Progenitor cell of endocrine pancreas (in vitro differentiated cells): ENCODE measurements at regions not wholly inside any gene's neighbourhood (a gene's known extent, or its start where the extent isn't known, plus 50 kb on each side); places are given as distances from the start of the nearest gene placed in this dataset.

Experiments used
- DNase-seq: peaks from one replicate; pipeline ENCODE4 v3.0.0; 2021; ENCODE audit warnings: low spot score; ENCODE audit not compliant: unreplicated experiment
- H3K27ac Mint-ChIP-seq: 2 replicates; pipeline ENCODE4 v1.8.0; 2021; ENCODE audit warnings: mild to moderate bottlenecking, moderate library complexity, mixed read lengths
- H3K27me3 Mint-ChIP-seq: 2 replicates; pipeline ENCODE4 v1.8.0; 2021; ENCODE audit warnings: mixed read lengths
- H3K36me3 Mint-ChIP-seq: 2 replicates; pipeline ENCODE4 v1.8.0; 2022; ENCODE audit warnings: mixed read lengths; ENCODE audit not compliant: insufficient read depth
- H3K4me1 Mint-ChIP-seq: 2 replicates; pipeline ENCODE4 v1.8.0; 2021; ENCODE audit warnings: low read depth, mixed read lengths
- H3K4me3 Mint-ChIP-seq: 2 replicates; pipeline ENCODE4 v1.8.0; 2021; ENCODE audit warnings: low read depth, mild to moderate bottlenecking, moderate library complexity, mixed read lengths
- H3K9me3 Mint-ChIP-seq: 2 replicates; pipeline ENCODE4 v1.8.0; 2021; ENCODE audit warnings: low read depth, mixed read lengths
- CTCF ChIP-seq: fragments of 200-600 bp; sonication (generic); IDR thresholded peaks from one replicate; pipeline ENCODE4 v1.5.0; 2021; ENCODE audit warnings: antibody characterized with exemption, mild to moderate bottlenecking; ENCODE audit not compliant: unreplicated experiment

- H3K4me3 Mint-ChIP-seq: no peak overlapping the region
- TF ChIP-seq CTCF: no peak
- H3K9me3 Mint-ChIP-seq: no peaks in the 10 kb centered on the region
- H3K36me3 Mint-ChIP-seq: no peaks in the 10 kb centered on the region
- peaks cover 21% of the 10 kb centered on the region for H3K4me1 Mint-ChIP-seq
- no peak for DNase-seq
- no peak overlapping the region for H3K27ac Mint-ChIP-seq
- H3K27me3 Mint-ChIP-seq: peaks cover 91% of the 10 kb centered on the region
Measured at GRCh38 chr20:23205211-23205610, 119.1 kb upstream of the CD93 start.

- H3K36me3 Mint-ChIP-seq: no peaks in the 10 kb centered on the region
- no peak for TF ChIP-seq CTCF
- DNase-seq: no peak
- H3K4me1 Mint-ChIP-seq: peaks cover 21% of the 10 kb centered on the region
- H3K4me3 Mint-ChIP-seq: no peak overlapping the region
- H3K9me3 Mint-ChIP-seq: no peaks in the 10 kb centered on the region
- H3K27ac Mint-ChIP-seq: no peak overlapping the region
- peaks cover 88% of the 10 kb centered on the region for H3K27me3 Mint-ChIP-seq
Measured at GRCh38 chr20:23203951-23204730, 118.0 kb upstream of the CD93 start.

GRCh38 chr20:23203310-23203709, 117.2 kb upstream of the CD93 start:
- H3K4me3 Mint-ChIP-seq: no peak overlapping the region
- no peak for TF ChIP-seq CTCF
- peaks cover 89% of the 10 kb centered on the region for H3K27me3 Mint-ChIP-seq
- no peaks in the 10 kb centered on the region for H3K36me3 Mint-ChIP-seq
- DNase-seq: no peak
- H3K9me3 Mint-ChIP-seq: no peaks in the 10 kb centered on the region
- no peak overlapping the region for H3K27ac Mint-ChIP-seq
- peaks cover 21% of the 10 kb centered on the region for H3K4me1 Mint-ChIP-seq

GRCh38 chr20:23201658-23202057, 115.5 kb upstream of the CD93 start:
- TF ChIP-seq CTCF: no peak
- Mint-ChIP-seq H3K27me3 (peaks cover 86% of the 10 kb centered on the region), H3K4me3 (no peak overlapping the region), H3K4me1 (peaks cover 21% of the 10 kb centered on the region), H3K27ac (no peak overlapping the region), H3K36me3 (no peaks in the 10 kb centered on the region), H3K9me3 (no peaks in the 10 kb centered on the region)
- no peak for DNase-seq

GRCh38 chr20:23200914-23201313, 114.8 kb upstream of the CD93 start:
- Mint-ChIP-seq H3K9me3 (peaks cover 2% of the 10 kb centered on the region), H3K36me3 (no peaks in the 10 kb centered on the region), H3K4me1 (peaks cover 21% of the 10 kb centered on the region), H3K4me3 (no peak overlapping the region), H3K27me3 (peaks cover 79% of the 10 kb centered on the region), H3K27ac (no peak overlapping the region)
- DNase-seq: peak; percentile 39
- TF ChIP-seq CTCF: peak; percentile 64
